Urinary bladder (tissue), 3 donors: ENCODE measurements at regions not wholly inside any gene's neighbourhood (a gene's known extent, or its start where the extent isn't known, plus 50 kb on each side); places are given as distances from the start of the nearest gene placed in this dataset.
"Not testable (repeated sequence)": the region's sequence is repeated elsewhere in the genome, so short reads cannot be mapped to it uniquely, and the experiment has no call there.

Source experiments
- DNase-seq: peaks from one replicate; pipeline ENCODE4 v3.0.0-alpha.2; 2015; ENCODE audit errors: extremely low spot score
- H3K27ac ChIP-seq: one replicate; pipeline ENCODE4 v1.5.1; 2013; ENCODE audit warnings: low read depth, mild to moderate bottlenecking, moderate library complexity
- H3K36me3 ChIP-seq: one replicate; pipeline ENCODE4 v1.6.1; 2013; ENCODE audit warnings: mild to moderate bottlenecking, moderate library complexity; ENCODE audit not compliant: insufficient read depth
- H3K4me1 ChIP-seq: one replicate; pipeline ENCODE4 v1.6.1; 2013; ENCODE audit warnings: mild to moderate bottlenecking, moderate library complexity; ENCODE audit not compliant: insufficient read depth
- H3K4me3 ChIP-seq: one replicate; pipeline ENCODE4 v1.5.1; 2013; ENCODE audit warnings: low read depth, low read length
- WGBS: extraction: QIAGEN DNeasy Blood & Tissue Kit; methylation state at CpG from one replicate; pipeline ENCODE4 v1.1.7; 2013; 5-methylcytosine and 5-hydroxymethylcytosine counted together
- donor health status: healthy with polysubstance abuse.
- donor health status: healthy.

DNA sequence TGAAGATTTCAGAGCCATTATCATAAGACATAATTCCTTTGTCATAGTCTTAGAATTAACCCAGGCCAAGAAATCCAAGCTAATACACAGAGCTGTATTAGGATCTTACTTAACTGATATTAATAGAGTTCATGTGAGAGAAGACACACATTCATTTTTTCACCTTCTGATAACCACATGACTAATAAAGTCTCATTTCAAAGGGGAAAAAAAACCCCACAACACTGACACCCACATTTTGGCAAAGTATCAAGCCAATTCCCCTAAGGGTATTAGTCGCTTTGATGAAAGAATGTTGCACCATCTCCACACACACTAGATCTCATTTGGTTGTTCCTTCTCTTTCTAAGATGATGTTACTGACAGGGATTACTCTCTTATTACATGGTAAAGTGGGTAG, 344.4 kb upstream of the ESRRG start:
- Histone ChIP-seq H3K4me1 (no peaks in the 10 kb centered on the region), H3K36me3 (no peaks in the 10 kb centered on the region), H3K27ac (no peak overlapping the region), H3K4me3 (no peak overlapping the region)
- WGBS = 92% methylated on average over 1 of the region's 1 CpG
- no peak for DNase-seq

DNA sequence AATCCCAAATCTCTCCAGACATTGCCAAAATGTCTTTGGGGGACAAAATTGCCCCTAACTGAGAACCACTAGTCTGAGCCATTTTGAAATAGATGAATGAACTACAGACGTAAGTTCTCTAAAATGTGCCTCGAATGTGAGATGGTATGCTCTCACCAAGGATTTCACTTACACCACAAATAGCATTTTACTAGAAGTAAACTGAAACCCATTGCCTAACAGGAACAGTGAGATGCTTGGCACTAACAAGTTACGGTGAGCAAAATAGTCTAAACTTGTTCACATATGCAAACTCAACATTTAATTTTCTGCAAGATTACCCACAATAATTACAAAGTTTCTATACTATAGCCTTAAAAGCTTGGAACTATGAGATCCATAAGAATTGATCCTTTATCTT, 343.6 kb upstream of the ESRRG start:
- H3K36me3 ChIP-seq = no peaks in the 10 kb centered on the region
- 88% methylated on average over 3 of the region's 3 CpGs for WGBS
- no peak overlapping the region for H3K4me3 ChIP-seq
- H3K27ac ChIP-seq = no peak overlapping the region
- no peaks in the 10 kb centered on the region for H3K4me1 ChIP-seq
- DNase-seq = no peak

DNA sequence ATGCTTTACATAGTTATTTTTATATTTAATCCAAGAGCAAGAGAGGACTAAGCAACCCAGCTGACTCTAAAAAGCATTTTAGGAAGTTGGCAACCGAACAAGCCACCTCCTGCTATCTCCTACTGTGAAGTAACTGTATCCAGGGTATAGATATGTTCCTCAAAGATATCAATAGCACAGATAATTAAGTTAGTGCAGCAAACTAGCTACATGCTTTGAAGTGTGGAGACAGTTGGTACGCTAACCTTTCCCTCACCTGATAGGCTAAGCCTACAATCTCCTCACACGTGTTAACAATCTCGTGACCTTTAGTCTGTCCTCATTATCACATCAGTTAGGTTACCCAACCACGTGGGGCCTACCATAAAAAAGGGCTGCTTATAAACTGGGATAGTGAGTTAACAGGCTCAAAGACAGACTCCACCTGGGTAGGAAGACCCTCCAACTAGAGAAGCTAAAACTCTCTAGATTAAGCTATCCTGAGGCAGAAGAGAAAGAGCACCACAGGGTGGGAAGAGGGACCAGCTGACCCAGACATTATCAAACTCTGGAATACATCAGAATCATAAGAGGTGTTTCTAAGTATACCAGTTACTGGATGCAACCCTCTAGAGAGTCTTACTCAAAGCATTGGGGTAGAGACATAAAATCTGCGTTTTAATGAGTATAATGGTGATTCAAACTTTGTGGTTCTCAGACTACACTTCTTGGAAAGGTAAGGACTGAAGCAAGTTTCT, 340.1 kb upstream of the ESRRG start:
- WGBS = 50% methylated on average over 6 of the region's 6 CpGs
- H3K36me3 ChIP-seq = no peaks in the 10 kb centered on the region

DNA sequence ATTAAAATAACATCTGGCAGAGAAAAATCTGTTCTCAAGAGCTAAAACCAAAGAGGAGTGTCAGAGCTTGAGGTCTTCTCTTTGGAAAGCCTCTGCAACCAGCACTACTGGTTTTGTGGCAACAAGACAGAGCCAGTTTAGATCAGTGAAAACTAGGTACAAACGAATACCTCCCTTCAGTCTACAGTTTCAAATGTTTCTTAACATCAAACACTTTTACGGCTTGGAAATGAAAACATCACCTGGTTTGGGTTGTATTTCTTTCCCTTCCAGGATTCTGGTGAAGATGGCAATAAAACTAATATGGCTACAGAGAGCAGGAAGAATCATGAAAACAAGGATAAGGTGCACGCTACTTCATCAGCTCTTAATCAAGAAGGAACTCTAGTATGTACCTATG, 339.4 kb upstream of the ESRRG start:
- 66% methylated on average over 3 of the region's 3 CpGs for WGBS
- no peak overlapping the region for H3K27ac ChIP-seq
- H3K4me1 ChIP-seq = no peaks in the 10 kb centered on the region
- H3K4me3 ChIP-seq = no peak overlapping the region
- H3K36me3 ChIP-seq = no peaks in the 10 kb centered on the region
- DNase-seq = no peak

More for the DNA sequence above, 340.1 kb upstream of the ESRRG start:
- H3K27ac ChIP-seq = no peak overlapping the region
- no peak overlapping the region for H3K4me3 ChIP-seq
- no peak for DNase-seq
- no peaks in the 10 kb centered on the region for H3K4me1 ChIP-seq

DNA sequence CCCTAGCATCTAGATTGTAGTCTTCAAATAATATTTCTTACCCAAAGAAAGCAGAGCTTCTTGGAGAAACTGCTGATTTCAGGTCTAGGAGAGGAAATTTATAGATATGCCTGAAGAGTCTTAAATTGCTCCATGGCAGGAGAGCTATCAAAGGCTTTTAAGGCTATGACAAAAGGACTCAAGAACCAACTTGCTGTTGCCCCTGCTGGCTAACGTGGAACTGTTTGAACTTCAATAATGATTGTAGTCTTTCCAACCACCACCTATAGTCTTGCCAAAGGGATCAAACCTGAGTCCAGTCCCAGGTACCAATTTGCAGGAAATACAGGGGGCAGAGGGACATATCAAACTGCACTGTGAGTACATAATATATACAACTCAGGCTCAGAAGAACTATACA, 336.2 kb upstream of the ESRRG start:
- no peak overlapping the region for H3K27ac ChIP-seq
- 77% methylated on average over 1 of the region's 1 CpG for WGBS
- no peak overlapping the region for H3K4me3 ChIP-seq
- no peak for DNase-seq
- H3K4me1 ChIP-seq = no peaks in the 10 kb centered on the region
- no peaks in the 10 kb centered on the region for H3K36me3 ChIP-seq

DNA sequence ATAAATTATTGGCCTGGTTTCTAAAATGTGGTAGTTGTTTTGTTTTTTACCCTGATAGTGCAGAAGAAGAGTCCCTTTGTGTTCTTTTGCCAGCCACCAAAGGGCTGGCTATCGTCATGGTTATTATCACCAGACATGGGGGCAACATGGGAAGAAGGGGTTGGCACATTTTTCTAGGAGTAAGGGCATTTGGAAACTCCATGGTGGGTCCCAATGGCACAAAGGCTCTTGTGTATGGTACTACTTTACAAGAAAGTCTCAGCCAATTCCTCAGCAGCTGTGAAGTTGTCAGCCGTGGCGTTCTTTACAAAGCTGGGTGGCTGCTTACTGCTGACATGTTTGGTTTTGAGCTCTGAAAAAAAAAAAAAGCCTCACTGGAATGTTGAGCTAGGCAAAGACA, 330.4 kb upstream of the ESRRG start:
- no peak overlapping the region for H3K4me3 ChIP-seq
- no peak for DNase-seq
- 86% methylated on average over 3 of the region's 3 CpGs for WGBS
- H3K4me1 ChIP-seq = no peaks in the 10 kb centered on the region
- no peak overlapping the region for H3K27ac ChIP-seq
- H3K36me3 ChIP-seq = no peaks in the 10 kb centered on the region

DNA sequence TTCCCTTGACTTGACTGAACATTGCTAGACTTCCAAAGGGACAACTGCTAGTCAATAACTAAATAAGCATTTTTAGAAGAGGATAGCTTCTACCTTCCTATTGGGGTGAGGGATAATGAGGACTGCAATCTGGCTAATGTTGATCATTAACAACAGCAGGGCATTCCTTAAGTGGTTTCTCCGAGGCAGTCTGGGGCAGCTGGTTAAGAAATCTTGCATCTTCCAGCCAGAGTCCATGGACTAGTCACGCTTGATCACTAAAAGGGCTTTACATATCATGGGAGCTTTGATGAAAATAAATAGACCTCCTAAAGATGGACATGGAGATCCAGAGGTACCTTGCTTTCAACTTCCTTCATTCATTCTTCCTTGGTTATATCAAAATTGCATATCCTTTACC, 329.4 kb upstream of the ESRRG start:
- Histone ChIP-seq H3K4me3 (no peak overlapping the region), H3K27ac (no peak overlapping the region), H3K4me1 (no peaks in the 10 kb centered on the region), H3K36me3 (no peaks in the 10 kb centered on the region)
- 79% methylated on average over 2 of the region's 2 CpGs for WGBS
- DNase-seq = no peak

DNA sequence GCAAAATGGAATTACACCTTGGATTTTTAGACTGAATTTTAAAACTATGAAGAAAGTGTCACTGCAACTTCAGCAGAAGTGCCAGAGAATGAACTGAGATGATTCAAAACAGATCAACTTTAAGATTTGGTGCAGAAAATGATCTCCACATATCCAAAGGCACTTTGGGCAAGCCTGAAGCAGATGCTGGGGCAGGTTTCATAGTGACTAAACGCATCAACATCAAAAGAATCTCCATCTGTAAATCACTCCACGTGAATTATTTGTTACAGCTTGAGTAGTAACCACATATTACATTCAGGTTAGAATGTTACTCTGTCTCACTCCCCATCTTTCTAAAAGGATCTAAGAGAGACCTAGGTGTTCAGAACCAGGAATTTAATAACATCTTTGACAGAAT, 329.0 kb upstream of the ESRRG start:
- no peaks in the 10 kb centered on the region for H3K4me1 ChIP-seq
- H3K4me3 ChIP-seq = no peak overlapping the region
- 69% methylated on average over 2 of the region's 2 CpGs for WGBS
- no peak overlapping the region for H3K27ac ChIP-seq
- no peaks in the 10 kb centered on the region for H3K36me3 ChIP-seq
- DNase-seq = no peak

DNA sequence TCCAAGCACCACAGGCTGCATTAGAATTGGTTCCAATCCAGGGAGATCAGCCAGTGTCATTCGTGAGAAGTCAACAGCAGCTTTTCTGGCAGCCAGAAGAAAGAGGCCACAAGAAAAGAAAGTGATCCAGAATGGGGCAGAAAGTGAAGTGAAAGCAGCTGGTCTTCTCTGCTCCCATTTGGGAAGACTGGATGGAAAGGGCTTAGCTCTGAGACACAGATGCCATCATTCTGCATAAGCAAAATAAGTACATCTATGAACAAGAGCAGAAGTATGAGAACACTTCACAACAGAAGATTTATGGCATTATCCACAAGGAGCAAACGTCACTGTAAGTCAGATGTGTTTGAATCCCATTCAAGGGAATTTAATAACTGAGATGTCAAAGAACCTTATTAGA, 326.5 kb upstream of the ESRRG start:
- Histone ChIP-seq H3K4me3 (no peak overlapping the region), H3K4me1 (no peaks in the 10 kb centered on the region), H3K36me3 (no peaks in the 10 kb centered on the region), H3K27ac (no peak overlapping the region)
- no peak for DNase-seq
- WGBS = 67% methylated on average over 2 of the region's 2 CpGs

DNA sequence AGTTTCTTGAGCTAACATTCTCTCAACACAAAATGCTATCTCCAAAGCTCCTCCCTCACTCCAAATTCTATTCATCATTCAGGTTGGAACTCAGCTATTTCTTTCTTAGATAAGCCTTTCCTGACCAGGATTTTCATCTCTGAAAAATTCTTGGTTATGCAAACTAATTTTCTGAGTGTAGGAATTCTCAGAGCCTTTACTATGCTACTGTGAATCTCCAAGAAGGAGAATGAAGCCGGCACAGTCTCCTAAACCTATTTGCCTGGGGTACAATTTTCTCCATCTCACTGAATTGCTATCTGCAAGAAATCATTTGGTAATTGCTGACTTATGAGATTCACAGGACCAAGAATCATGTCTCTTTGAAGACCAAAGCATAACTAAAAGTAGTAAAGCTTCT, 325.9 kb upstream of the ESRRG start:
- no peak overlapping the region for H3K4me3 ChIP-seq
- no peak overlapping the region for H3K27ac ChIP-seq
- DNase-seq = no peak
- no peaks in the 10 kb centered on the region for H3K4me1 ChIP-seq
- H3K36me3 ChIP-seq = no peaks in the 10 kb centered on the region
- WGBS = 92% methylated on average over 1 of the region's 1 CpG

DNA sequence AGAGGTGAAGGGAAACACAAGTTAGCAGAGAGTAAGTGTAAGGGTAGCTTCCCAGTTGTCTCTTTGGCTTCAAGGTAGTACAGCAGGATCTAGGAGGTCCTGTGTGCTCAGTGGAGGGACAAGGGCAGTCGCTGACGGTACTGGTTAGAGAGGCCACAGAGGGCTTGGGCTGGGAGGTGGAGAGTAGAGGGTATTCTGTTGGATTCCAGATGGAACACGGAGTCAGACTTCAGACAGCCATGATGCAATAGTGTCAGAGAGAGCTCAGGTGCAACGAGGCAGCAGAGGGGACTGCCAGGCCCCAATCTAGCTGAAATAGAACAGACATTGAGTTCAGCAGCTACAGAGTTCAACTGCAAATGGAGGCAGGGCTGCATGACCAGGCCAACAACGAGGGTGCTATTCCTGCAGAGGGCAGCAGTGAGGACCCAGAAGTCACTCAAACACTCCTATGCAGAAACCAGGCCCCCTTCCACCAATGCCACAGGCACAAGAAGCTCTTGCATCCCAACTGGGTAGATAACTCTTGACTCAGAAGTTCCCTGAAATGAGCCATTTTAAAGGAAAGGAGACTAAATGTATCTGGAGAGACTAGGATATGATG, 325.0 kb upstream of the ESRRG start:
- WGBS = 69% methylated on average over 5 of the region's 5 CpGs

DNA sequence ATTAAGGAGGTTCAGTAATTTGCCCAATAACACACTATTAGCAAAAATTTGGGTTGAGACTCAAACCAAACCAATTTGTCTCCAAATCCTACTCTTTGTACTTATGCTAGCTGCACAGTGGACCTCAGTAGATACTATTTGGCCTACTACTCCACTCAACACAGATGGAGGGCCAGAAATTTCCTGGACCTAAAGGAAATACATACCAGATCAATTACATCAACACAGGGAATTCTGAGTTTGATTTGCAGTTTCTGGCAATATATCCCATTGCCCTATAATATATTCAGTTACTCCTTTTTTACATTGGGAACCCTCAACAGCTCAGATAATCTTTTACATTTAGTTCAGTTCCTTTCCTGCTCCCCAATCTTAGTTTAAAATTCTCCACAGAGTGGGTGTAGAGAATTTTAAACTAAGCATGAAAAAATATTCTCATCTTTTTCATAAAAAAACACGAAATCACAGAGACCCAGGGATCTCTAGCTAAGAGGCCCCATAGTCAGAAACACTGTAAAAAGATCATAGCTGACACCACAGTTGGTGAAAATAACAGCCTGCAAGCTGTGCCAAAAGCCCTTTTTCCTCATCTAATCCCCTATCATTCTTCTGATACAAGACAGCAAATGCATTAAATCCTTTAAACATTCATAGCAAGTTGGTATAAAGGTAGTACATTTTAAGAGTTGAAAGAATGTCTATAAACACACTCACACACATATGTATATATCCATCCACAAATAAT, 317.7 kb upstream of the ESRRG start:
- 39% methylated on average over 1 of the region's 1 CpG for WGBS
- DNase-seq = no peak

More for the DNA sequence above, 325.0 kb upstream of the ESRRG start:
- H3K27ac ChIP-seq = no peak overlapping the region
- no peaks in the 10 kb centered on the region for H3K4me1 ChIP-seq
- H3K4me3 ChIP-seq = no peak overlapping the region
- H3K36me3 ChIP-seq = no peaks in the 10 kb centered on the region
- DNase-seq = no peak

DNA sequence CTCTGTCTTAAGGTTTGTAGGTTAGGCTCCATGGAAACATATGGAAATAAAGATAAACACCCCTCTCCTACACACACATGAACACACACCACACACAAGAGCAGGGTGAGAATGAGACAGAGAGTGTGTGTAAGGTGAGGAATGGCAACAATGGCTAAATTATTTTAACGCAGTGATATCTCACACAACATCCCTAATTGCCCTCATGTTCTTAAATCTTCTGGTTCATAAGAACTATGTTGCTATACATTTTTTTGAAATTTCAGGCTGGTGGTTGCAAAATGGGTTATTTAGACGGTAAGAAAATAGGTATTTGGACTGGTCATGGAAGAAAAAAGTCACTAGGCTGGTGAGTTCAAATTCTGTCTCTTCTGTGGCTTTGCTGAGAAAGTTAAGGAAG, 316.7 kb upstream of the ESRRG start:
- H3K4me3 ChIP-seq = no peak overlapping the region
- no peak for DNase-seq
- no peak overlapping the region for H3K27ac ChIP-seq
- H3K36me3 ChIP-seq = no peaks in the 10 kb centered on the region
- H3K4me1 ChIP-seq = no peaks in the 10 kb centered on the region
- WGBS = 95% methylated on average over 2 of the region's 2 CpGs

More for the DNA sequence above, 317.7 kb upstream of the ESRRG start:
- Histone ChIP-seq H3K4me1 (no peaks in the 10 kb centered on the region), H3K36me3 (no peaks in the 10 kb centered on the region), H3K4me3 (no peak overlapping the region), H3K27ac (no peak overlapping the region)

DNA sequence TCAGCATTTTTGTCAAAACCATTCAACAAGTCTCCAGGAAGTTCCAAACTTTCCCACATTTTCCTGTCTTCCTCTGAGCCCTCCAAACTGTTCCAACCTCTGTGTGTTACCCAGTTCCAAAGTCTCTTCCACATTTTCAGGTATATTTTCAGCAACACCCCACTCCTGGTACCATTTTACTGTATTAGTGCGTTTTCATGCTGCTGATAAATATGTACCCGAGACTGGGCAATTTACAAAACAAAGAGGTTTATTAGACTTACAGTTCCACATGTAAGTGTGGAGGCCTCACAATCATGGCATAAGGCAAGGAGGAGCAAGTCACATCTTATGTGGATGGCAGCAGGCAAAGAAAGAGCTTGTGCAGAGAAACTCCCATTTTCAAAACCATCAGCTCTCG, 315.9 kb upstream of the ESRRG start:
- H3K27ac ChIP-seq, H3K36me3 ChIP-seq, DNase-seq, H3K4me3 ChIP-seq, H3K4me1 ChIP-seq: not testable (repeated sequence)
- WGBS = 98% methylated on average over 3 of the region's 3 CpGs
